GM23338 (cell line): ENCODE measurements at regions not wholly inside any gene's neighbourhood (a gene's known extent, or its start where the extent isn't known, plus 50 kb on each side); places are given as distances from the start of the nearest gene placed in this dataset.
"Not testable (repeated sequence)": the region's sequence is repeated elsewhere in the genome, so short reads cannot be mapped to it uniquely, and the experiment has no call there.

Experiments
- CREB1 ChIP-seq: fragments of 250-450 bp; sonication (Bioruptor Pico); IDR thresholded peaks from 2 replicates; pipeline ENCODE4 v1.5.0; 2020; ENCODE audit warnings: low read depth, mild to moderate bottlenecking, moderate library complexity
- CTCF ChIP-seq, 2 experiments: fragments of 200-600 bp in 1 of 2; sonication (generic) in 1 of 2; conservative IDR thresholded peaks; 2 replicates each; pipeline versions ENCODE4 v1.5.1 to v1.6.1; 2016 to 2017; ENCODE audit warnings: antibody characterized with exemption in 2 of 2, low read depth in 2 of 2, mild to moderate bottlenecking in 2 of 2, moderate library complexity in 1 of 2
- EZH2 ChIP-seq: fragments of 200-600 bp; sonication (generic); IDR thresholded peaks from one replicate; pipeline ENCODE4 v1.8.0; 2017; ENCODE audit warnings: antibody characterized with exemption, mild to moderate bottlenecking, low read depth; ENCODE audit not compliant: unreplicated experiment
- EZH2phosphoT487 ChIP-seq: fragments of 200-600 bp; sonication (generic); IDR thresholded peaks from one replicate; pipeline ENCODE4 v1.8.1; 2018; ENCODE audit warnings: antibody characterized with exemption; ENCODE audit not compliant: unreplicated experiment
- JUNB ChIP-seq: IDR thresholded peaks from one replicate; pipeline ENCODE4 v1.6.1; 2016; ENCODE audit warnings: antibody characterized with exemption; ENCODE audit not compliant: unreplicated experiment
- NANOG ChIP-seq: IDR thresholded peaks from 2 replicates; pipeline ENCODE4 v1.6.1; 2016; ENCODE audit warnings: antibody characterized with exemption, borderline replicate concordance
- POLR2AphosphoS5 ChIP-seq: IDR thresholded peaks from 2 replicates; pipeline ENCODE4 v1.6.1; 2016; ENCODE audit warnings: antibody characterized with exemption, low read depth
- REST ChIP-seq: IDR thresholded peaks from one replicate; pipeline ENCODE4 v1.6.1; 2018; ENCODE audit warnings: antibody characterized with exemption; ENCODE audit not compliant: unreplicated experiment
- ZNF114 ChIP-seq: fragments of 250-450 bp; sonication (Bioruptor Pico); IDR thresholded peaks from 2 replicates; pipeline ENCODE4 v1.5.0; 2020; ENCODE audit warnings: mild to moderate bottlenecking, moderate library complexity
- ZNF331 ChIP-seq: fragments of 250-450 bp; sonication (Bioruptor Pico); IDR thresholded peaks from 2 replicates; pipeline ENCODE4 v1.5.0; 2020; ENCODE audit warnings: low read depth, mild to moderate bottlenecking, moderate library complexity
- ZNF462 ChIP-seq: fragments of 250-450 bp; sonication (Bioruptor Pico); IDR thresholded peaks from 2 replicates; pipeline ENCODE4 v1.5.0; 2020; ENCODE audit warnings: mild to moderate bottlenecking, moderate library complexity

- not testable (repeated sequence) for TF ChIP-seq CTCF (conservative IDR thresholded peaks at IDR 0.05; ENCODE audit: low read depth in 2 of 2); REST; ZNF114 (CRISPR knock-in tag); POLR2AphosphoS5; EZH2; CREB1 (CRISPR knock-in tag); EZH2phosphoT487; ZNF331 (CRISPR knock-in tag); NANOG; JUNB; ZNF462 (CRISPR knock-in tag)
These were observed 74.2 kb downstream of the OR5AK2 start for GRCh38 chr11:57062957-57063356.
